Motor neuron (in vitro differentiated cells): ENCODE measurements at regions not wholly inside any gene's neighbourhood (a gene's known extent, or its start where the extent isn't known, plus 50 kb on each side); places are given as distances from the start of the nearest gene placed in this dataset.
"Not testable (repeated sequence)": the region's sequence is repeated elsewhere in the genome, so short reads cannot be mapped to it uniquely, and the experiment has no call there.

Experiments
- ATAC-seq, 8 experiments: fragments of 200-7000 bp; cut with Tn5 transposase; replicated peaks in 6 of 8; 2 replicates each; pipeline ENCODE4 v1.8.0; 2021; ENCODE audit warnings: mild to moderate bottlenecking in 8 of 8, moderate library complexity in 8 of 8
- H3K27ac ChIP-seq, 2 donors: fragments of 250-450 bp; sonication (Bioruptor Pico); 2 replicates each; pipeline ENCODE4 v1.9.0; 2021; ENCODE audit warnings: antibody characterized with exemption in 2 of 2, mild to moderate bottlenecking in 2 of 2, moderate library complexity in 1 of 2
- H3K4me1 ChIP-seq, 2 donors: fragments of 250-450 bp; sonication (Bioruptor Pico); replicated peaks in 1 of 2; 2 replicates each; pipeline ENCODE4 v1.6.1; 2021; ENCODE audit warnings: antibody characterized with exemption in 2 of 2, mild to moderate bottlenecking in 2 of 2, moderate library complexity in 1 of 2
- H3K4me3 ChIP-seq, 5 donors: fragments of 250-450 bp; sonication (Bioruptor Pico); 2 replicates each; pipeline ENCODE4 v1.9.0; 2021; ENCODE audit warnings: antibody characterized with exemption in 5 of 5, mild to moderate bottlenecking in 5 of 5, moderate library complexity in 4 of 5
- WGBS, 10 experiments: fragments of 450-650 bp; shearing (Covaris generic); methylation state at CpG; one replicate each; pipeline ENCODE4 v1.0.0; 2022; 5-methylcytosine and 5-hydroxymethylcytosine counted together
- in situ Hi-C, 9 experiments: fragments of 400-800 bp; cut with MboI; loops; one replicate each; pipeline ENCODE4 v1.15.0; 2021; ENCODE audit warnings: low sequenced_read_pairs in 9 of 9, low pct_unique_long_range_greater_than_20kb in 2 of 9; ENCODE audit not compliant: unreplicated experiment in 9 of 9

DNA sequence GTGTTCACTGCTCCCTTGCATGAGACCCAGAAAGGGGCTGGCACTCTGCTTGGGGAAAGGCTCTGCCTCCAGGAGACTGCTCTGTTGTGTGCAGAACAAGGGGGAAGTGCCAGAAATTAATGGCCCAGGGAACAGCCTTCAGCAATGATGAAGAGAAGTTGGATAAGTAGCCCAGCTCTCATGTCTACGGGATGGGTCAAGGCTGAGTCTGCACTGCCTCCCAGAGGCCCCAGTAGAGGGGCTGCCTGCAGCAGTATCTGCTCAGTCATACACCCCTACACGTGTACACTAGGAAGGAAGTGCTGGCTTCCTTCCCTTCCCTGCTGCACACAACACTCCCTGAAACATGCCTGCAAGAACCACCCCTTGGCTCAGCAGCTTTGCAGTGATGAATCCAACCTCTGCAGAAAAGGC is 54.6 kb upstream of the URI1 start:
- H3K4me1 ChIP-seq, result peaks cover 3 to 11% of the 10 kb centered on the region in 2 donors
- H3K27ac ChIP-seq, result no peak overlapping the region
- 20 to 40% methylated on average over 1 of the region's 2 CpGs; no CpG with 5 or more reads in 8 of the 10 experiments for WGBS, 10 experiments
- in situ Hi-C loops, result no loop called here
- no peak overlapping the region for H3K4me3 ChIP-seq
- peak; percentile 75 to 100 (median 99) for ATAC-seq

- H3K4me1 ChIP-seq, result peaks cover 3 to 11% of the 10 kb centered on the region in 2 donors
- H3K27ac ChIP-seq, ATAC-seq, in situ Hi-C loops, H3K4me3 ChIP-seq: not testable (repeated sequence)
- WGBS, 10 experiments, result 60 to 100% (median 91%) methylated on average over 1 to 3 of the region's 3 CpGs; no CpG with 5 or more reads in 4 of the 10 experiments
Measured at GRCh38 chr19:29888047-29888446, 54.0 kb upstream of the URI1 start.

GRCh38 chr19:29889702-29890101 is 52.3 kb upstream of the URI1 start:
- Histone ChIP-seq H3K27ac (no peak overlapping the region), H3K4me3 (no peak overlapping the region), H3K4me1 (peaks cover 3 to 22% of the 10 kb centered on the region in 2 donors)
- in situ Hi-C loops, result no loop called here
- ATAC-seq, result no peak

DNA sequence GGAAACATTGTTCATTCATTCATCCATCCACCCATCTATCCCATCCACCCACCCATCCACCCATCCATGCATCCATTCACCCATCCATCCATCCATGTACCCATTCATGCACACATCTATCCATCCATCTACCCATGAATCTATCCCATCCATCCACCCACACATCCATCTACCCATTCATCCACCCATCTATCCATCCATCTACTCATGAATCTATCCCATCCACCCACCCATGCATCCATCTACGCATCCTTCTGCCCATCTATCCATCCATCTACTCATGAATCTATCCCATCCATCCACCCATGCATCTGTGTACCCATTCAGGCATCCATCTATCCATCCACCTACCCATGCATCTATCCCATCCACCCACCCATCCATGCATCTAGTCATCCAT is 51.6 kb upstream of the URI1 start:
- WGBS, 10 experiments, result 60 to 100% (median 86%) methylated on average over 1 of the region's 1 CpG; no CpG with 5 or more reads in 5 of the 10 experiments
- H3K27ac ChIP-seq, result no peak overlapping the region
- no peak for ATAC-seq
- H3K4me1 ChIP-seq, result peaks cover 3 to 22% of the 10 kb centered on the region in 2 donors
- in situ Hi-C loops, result no loop called here
- no peak overlapping the region for H3K4me3 ChIP-seq
